Activated CD4-positive, alpha-beta T cell treated with anti-CD3 and anti-CD28 coated beads for 36 hours (primary cell): ENCODE measurements at regions not wholly inside any gene's neighbourhood (a gene's known extent, or its start where the extent isn't known, plus 50 kb on each side); places are given as distances from the start of the nearest gene placed in this dataset.
A peak's percentile ranks its signal among the peaks of the same experiment; 100 is the strongest.

Experiments
- ATAC-seq: fragments of 200-7000 bp; cut with Tn5 transposase; one replicate; pipeline ENCODE4 v1.10.0; 2021; ENCODE audit warnings: mild to moderate bottlenecking, moderate library complexity
- CTCF ChIA-PET: fragments of 350-600 bp; sonication (Branson Sonifier 250); formaldehyde crosslinking; loops from one replicate; lab custom pipeline; 2021; ENCODE audit warnings: antibody characterized with exemption; lab: Charles Lee
- POLR2A ChIA-PET: fragments of 350-600 bp; sonication (Branson Sonifier 250); formaldehyde crosslinking; loops from one replicate; lab custom pipeline; 2021; ENCODE audit warnings: antibody characterized with exemption, inconsistent platforms; lab: Charles Lee
- DNase-seq: peaks from one replicate; pipeline ENCODE4 v3.0.0-alpha.2; 2020
- H3K27ac Mint-ChIP-seq: one replicate; pipeline ENCODE4 v1.8.0; 2021; ENCODE audit warnings: mixed read lengths
- H3K27me3 Mint-ChIP-seq: one replicate; pipeline ENCODE4 v1.8.0; 2021; ENCODE audit warnings: mixed read lengths
- H3K36me3 Mint-ChIP-seq: one replicate; pipeline ENCODE4 v1.8.0; 2021; ENCODE audit warnings: low read depth, mixed read lengths
- H3K4me1 Mint-ChIP-seq: one replicate; pipeline ENCODE4 v1.8.0; 2021; ENCODE audit warnings: mixed read lengths
- H3K4me3 Mint-ChIP-seq: one replicate; pipeline ENCODE4 v1.8.0; 2021; ENCODE audit warnings: mild to moderate bottlenecking, moderate library complexity, mixed read lengths
- H3K9me3 Mint-ChIP-seq: one replicate; pipeline ENCODE4 v1.8.0; 2021; ENCODE audit warnings: low read depth, mixed read lengths
- intact Hi-C, 2 experiments: fragments of 100-400 bp; cut with DNase I in 1 of 2; cut with micrococcal nuclease in 1 of 2; formaldehyde crosslinking; loops; one replicate each; pipeline versions ENCODE4 v1.14.2 to v1.15.1; 2022 to 2024; cut with DNase I, micrococcal nuclease

DNA sequence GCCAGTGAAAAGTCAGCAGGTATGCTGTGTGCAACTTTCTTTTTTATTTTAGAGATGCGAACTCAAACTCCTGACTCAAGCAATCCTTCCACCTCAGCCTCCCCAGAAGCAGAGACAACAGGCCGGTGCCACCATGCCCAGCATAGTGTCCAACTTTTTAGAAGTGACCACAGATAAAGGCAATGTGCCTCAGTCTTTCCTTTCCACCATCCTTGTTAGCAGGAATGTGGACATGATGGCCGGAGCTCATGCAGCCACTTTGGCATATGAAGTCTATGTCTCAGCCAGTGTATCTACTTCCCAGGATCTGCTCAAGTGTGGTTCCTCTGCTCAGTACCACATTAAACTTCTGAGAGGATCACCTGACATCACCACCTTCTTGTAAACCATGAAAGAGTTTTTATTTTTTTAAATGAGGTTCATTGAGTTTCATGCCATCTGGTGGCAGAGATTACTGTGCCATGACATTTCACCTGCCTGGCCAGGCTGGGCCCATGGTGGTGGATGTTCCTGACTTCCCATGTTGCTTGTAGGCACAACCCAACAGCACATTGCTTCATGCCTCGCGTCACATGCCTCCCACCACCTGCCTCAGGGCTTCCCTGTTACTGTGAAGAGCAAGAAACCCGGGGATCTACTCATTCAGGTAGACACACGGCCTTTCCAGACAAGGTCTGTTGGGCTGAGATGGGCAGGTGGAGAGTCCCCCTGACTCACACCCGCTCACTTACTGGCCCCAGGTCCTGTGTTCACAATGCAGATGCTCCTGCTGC lies 216.5 kb downstream of the LY86 start:
- CTCF ChIA-PET, result interaction anchor here (0.6 kb wide), 1 partner anchor 412 kb away, joined by 3 read pairs; no protein-coding TSS in a partner anchor
- POLR2A ChIA-PET, result no interaction called here
- Mint-ChIP-seq H3K36me3 (no peaks in the 10 kb centered on the region), H3K9me3 (no peaks in the 10 kb centered on the region), H3K4me1 (peaks cover 17% of the 10 kb centered on the region), H3K27ac (no peak overlapping the region), H3K27me3 (peaks cover 5% of the 10 kb centered on the region), H3K4me3 (no peak overlapping the region)
- DNase-seq, result no peak
- ATAC-seq, result no peak
- intact Hi-C loops, result no loop called here

DNA sequence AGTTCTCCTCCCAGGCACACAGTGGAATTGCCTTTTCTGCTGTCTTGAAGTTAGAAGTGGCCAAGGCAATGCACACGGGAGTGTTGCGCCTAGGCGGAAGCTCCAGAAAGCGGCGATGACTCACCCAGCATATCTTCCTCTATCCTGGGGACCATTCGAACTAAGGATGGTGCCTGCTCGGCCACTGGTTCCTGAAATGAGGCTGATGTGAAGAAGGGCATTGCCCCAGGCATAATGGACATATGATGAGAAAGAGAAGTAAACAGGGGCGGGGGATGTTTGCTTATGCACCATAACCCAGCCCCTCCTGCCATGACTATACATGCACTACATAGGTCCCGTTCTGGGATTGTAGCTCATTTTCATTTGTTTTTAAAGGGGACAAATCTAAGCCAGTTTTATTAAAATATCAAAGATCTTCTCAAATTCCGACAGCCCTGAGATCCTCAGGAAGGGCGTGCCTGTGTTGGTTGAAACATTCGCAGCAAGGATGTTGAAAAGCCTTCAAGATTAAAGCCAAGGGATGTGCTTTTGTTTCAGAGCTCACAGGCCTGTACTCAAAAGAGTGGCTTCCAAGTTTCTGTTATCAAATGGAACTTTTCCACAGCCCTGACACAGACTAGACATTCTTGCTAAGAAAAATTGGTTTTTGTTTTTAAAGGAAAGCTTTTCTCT lies 218.5 kb downstream of the LY86 start:
- ChIA-PET POLR2A (no interaction called here), CTCF (interaction anchor here (0.7 kb wide), 1 partner anchor 165 kb away, joined by 3 read pairs; no protein-coding TSS in a partner anchor)
- H3K27ac Mint-ChIP-seq, result no peak overlapping the region
- intact Hi-C loops, result no loop called here
- no peak overlapping the region for H3K4me3 Mint-ChIP-seq
- no peaks in the 10 kb centered on the region for H3K9me3 Mint-ChIP-seq
- no peak for DNase-seq
- H3K27me3 Mint-ChIP-seq, result peaks cover 5% of the 10 kb centered on the region
- peaks cover 22% of the 10 kb centered on the region for H3K4me1 Mint-ChIP-seq
- no peaks in the 10 kb centered on the region for H3K36me3 Mint-ChIP-seq
- ATAC-seq, result no peak

DNA sequence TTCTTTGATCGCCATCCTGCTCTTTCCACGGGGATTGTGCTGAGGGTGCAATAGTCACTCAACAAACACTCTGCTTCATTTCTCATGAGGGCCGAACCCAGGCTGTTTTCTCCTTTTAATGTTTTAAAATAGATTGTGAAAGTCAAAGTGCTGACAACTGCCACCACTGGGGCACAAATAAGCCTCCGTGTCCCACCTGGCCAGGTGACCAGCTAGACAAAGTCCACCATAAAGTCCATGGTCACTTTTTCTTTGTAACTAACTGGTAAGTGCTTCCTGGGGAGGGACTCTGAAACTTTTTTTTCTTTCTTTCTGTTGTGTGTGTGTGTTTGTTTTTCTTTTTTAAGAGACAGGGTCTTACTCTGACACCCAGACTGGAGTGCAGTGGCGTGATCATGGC lies 219.8 kb downstream of the LY86 start:
- Mint-ChIP-seq H3K4me1 (peaks cover 23% of the 10 kb centered on the region), H3K4me3 (no peak overlapping the region), H3K27me3 (peaks cover 5% of the 10 kb centered on the region), H3K9me3 (no peaks in the 10 kb centered on the region), H3K36me3 (no peaks in the 10 kb centered on the region), H3K27ac (no peak overlapping the region)
- POLR2A ChIA-PET, result no interaction called here
- intact Hi-C loops, result no loop called here
- CTCF ChIA-PET, result interaction anchor here (1.1 to 1.3 kb wide), 4 partner anchors 15 to 430 kb away, joined by 3 to 4 read pairs (median 4); no protein-coding TSS in a partner anchor
- DNase-seq (no peak), ATAC-seq (no peak)

DNA sequence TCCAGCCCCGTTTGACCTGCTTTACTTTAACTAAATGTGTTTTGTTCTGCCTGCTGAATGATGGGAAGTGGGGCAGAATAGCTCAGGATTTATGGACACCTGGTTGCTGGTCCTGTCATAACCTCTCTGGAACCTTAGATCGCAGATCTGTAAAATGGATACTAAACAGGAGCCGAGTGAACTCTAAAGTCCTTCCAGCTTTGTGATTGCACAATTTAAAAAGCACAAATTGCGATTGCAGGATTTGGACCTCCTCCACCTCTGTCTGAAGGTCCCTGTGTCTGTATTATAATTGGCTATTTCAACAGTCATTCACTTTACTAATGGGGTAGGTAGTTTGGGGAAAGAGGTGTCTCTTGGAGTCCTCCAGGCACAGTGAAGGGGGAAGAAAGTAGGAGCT lies 220.4 kb downstream of the LY86 start:
- ChIA-PET POLR2A (no interaction called here), CTCF (interaction anchor here (0.9 to 1.3 kb wide), 6 partner anchors 16 to 429 kb away, joined by 3 to 4 read pairs (median 3); no protein-coding TSS in a partner anchor)
- H3K9me3 Mint-ChIP-seq, result no peaks in the 10 kb centered on the region
- peaks cover 17% of the 10 kb centered on the region for H3K4me1 Mint-ChIP-seq
- H3K4me3 Mint-ChIP-seq, result no peak overlapping the region
- H3K36me3 Mint-ChIP-seq, result no peaks in the 10 kb centered on the region
- intact Hi-C loops, result no loop called here
- peaks cover 5% of the 10 kb centered on the region for H3K27me3 Mint-ChIP-seq
- no peak overlapping the region for H3K27ac Mint-ChIP-seq
- ATAC-seq (no peak), DNase-seq (no peak)

DNA sequence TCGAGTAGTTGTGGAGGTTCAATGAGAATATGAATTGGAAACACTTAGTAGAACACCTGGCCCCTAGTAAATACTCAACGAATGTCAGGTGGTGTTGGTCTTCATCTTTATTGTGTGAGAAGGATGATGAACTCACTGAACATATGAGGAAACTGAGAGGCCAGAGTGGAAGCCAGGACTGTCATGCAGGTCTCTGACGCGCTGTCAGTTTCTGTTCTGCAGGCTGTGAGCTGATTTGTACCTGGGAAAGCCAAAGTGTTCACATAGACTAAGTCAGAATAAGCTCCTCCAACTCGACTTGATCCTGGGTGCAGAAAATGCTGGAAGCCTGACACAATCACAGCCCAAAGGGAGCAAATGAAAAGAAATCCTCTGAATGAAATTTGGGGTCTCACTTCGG lies 222.2 kb downstream of the LY86 start:
- ChIA-PET POLR2A (no interaction called here), CTCF (interaction anchor here (1.0 kb wide), 1 partner anchor 11 kb away, joined by 3 read pairs; no protein-coding TSS in a partner anchor)

DNA sequence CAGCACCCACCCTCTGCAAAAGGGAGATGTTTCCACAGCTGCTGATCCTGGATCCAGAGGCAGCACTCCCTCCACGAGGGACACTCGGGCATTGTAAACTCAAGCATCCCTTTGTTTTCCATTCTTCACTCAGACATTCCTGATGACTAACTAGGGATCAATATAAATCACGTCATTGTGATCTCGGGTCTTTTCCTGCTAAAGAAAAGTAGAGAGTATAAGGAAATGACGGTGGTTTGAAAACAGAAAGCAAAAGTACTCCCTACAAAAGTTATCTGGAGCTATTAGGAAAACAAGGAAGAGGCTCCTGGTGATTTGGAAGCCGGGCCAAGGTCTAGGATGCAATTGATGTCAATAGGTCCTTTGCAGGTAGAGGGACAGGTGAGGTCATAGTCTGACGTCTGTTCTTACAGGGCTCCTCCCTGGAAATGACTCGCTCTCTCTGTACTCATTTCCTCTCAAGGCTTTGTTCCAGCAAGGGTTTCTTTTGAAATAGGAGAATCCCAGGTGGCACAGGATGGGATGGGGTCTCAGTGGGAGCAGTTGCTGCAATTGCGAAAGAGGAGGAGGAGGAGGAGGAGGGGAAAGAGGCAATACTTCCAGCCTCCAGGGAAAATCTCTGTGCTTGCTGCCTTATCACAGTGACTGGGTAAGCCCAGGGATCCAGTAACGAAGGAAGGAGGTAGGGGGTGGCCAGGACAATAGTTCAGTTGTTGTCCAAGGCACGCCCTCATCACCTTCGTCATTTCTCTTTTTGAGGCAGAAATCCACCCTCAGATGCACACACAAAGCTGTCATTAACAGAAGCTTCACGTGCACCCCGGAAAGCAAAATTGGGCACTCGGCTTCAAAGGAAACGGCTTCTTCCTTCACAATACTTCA lies 222.8 kb downstream of the LY86 start:
- Mint-ChIP-seq H3K36me3 (no peaks in the 10 kb centered on the region), H3K27me3 (peaks cover 4% of the 10 kb centered on the region), H3K27ac (peak overlapping the region; percentile 16), H3K4me1 (peaks cover 16% of the 10 kb centered on the region), H3K9me3 (no peaks in the 10 kb centered on the region), H3K4me3 (peak overlapping the region; percentile 59)
- ChIA-PET CTCF (interaction anchor here (0.9 to 1.0 kb wide), 2 partner anchors 10 to 432 kb away, joined by 3 read pairs; no protein-coding TSS in a partner anchor), POLR2A (interaction anchor here (0.6 kb wide), 1 partner anchor 267 kb away, joined by 6 read pairs; no protein-coding TSS in a partner anchor)
- DNase-seq, result peak; percentile 49
- ATAC-seq, result peak; percentile 80
- intact Hi-C loops, result loop anchor here in 1 of 2 experiments (5.0 kb wide), 1 partner anchor 106 kb away; no protein-coding TSS in a partner anchor

More for the DNA sequence above, 222.2 kb downstream of the LY86 start:
- Mint-ChIP-seq H3K4me3 (peak overlapping the region; percentile 59), H3K9me3 (no peaks in the 10 kb centered on the region), H3K4me1 (peaks cover 16% of the 10 kb centered on the region), H3K27me3 (peaks cover 5% of the 10 kb centered on the region), H3K36me3 (no peaks in the 10 kb centered on the region), H3K27ac (no peak overlapping the region)
- ATAC-seq (peak; percentile 76), DNase-seq (peak; percentile 46)
- intact Hi-C loops, result loop anchor here in 1 of 2 experiments (5.0 kb wide), 1 partner anchor 107 kb away; no protein-coding TSS in a partner anchor

DNA sequence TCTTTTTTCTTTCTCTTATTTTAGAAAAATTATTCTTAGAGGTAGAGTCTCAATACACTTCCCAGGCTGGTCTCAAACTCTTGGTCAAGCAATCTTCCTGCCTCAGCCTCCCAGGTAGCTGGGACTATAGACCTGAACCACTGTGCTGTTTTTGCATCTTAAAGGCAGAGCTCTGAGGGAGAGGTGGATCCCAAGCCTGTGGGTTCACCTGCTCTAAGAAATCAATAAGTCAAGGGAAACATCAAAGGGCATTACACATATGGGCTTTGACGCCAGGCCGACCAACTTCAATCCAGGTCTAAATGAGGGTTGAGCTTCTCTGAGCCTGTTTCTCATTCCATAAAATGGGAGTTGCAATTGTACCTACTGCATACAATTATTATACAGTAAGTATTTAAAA lies 223.9 kb downstream of the LY86 start:
- Mint-ChIP-seq H3K27me3 (peaks cover 3% of the 10 kb centered on the region), H3K4me3 (no peak overlapping the region), H3K4me1 (peaks cover 16% of the 10 kb centered on the region), H3K27ac (no peak overlapping the region), H3K36me3 (no peaks in the 10 kb centered on the region), H3K9me3 (no peaks in the 10 kb centered on the region)
- ATAC-seq (no peak), DNase-seq (no peak)
- ChIA-PET CTCF (no interaction called here), POLR2A (no interaction called here)
- intact Hi-C loops, result loop anchor here in 1 of 2 experiments (5.0 kb wide), 1 partner anchor 105 kb away; no protein-coding TSS in a partner anchor

DNA sequence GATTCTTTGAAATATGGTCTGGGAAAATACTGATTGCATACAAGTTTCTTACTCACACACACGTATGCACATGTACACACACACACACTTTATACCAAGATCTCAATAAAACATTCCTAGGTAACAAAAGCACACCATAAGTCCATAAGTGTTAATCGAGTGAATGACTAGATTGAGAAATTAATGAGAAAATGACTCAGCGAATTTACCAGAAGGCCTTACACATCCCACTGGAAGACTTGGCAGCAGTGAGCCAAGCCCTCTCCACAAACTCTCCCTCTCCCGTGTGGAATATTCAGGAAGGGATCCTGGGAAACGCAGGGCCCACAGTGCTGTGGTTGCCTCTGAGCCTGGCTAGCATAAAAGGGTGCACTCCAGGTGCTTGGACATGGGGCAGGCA lies 227.2 kb downstream of the LY86 start:
- no peak overlapping the region for H3K4me3 Mint-ChIP-seq
- intact Hi-C loops, result no loop called here
- H3K36me3 Mint-ChIP-seq, result no peaks in the 10 kb centered on the region
- POLR2A ChIA-PET, result no interaction called here
- ATAC-seq (no peak), DNase-seq (no peak)
- CTCF ChIA-PET, result no interaction called here
- peaks cover 2% of the 10 kb centered on the region for H3K27me3 Mint-ChIP-seq
- H3K27ac Mint-ChIP-seq, result no peak overlapping the region
- H3K4me1 Mint-ChIP-seq, result peaks cover 12% of the 10 kb centered on the region
- no peaks in the 10 kb centered on the region for H3K9me3 Mint-ChIP-seq

DNA sequence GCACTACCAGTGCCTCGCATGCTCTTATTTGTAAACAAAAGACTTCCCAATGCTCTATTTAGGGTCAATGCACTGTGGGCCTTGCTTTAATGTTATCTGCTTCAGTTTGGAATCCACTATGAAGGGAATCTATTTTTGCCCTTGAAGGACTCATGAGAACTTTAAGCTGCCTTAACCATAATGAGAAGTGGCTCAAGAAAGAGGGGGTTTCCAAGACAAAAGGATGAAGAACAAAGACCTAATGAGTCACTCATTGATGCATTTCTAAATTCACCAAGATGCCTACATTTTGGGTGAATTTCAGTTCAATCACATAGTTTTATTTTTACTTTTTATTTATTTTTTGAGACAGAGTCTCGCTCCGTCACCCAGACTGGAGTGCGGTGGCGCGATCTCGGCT lies 228.2 kb downstream of the LY86 start:
- POLR2A ChIA-PET, result no interaction called here
- DNase-seq, result no peak
- Mint-ChIP-seq H3K4me1 (peaks cover 3% of the 10 kb centered on the region), H3K9me3 (no peaks in the 10 kb centered on the region), H3K27ac (no peak overlapping the region), H3K36me3 (no peaks in the 10 kb centered on the region), H3K4me3 (no peak overlapping the region), H3K27me3 (peaks cover 2% of the 10 kb centered on the region)
- no peak for ATAC-seq
- intact Hi-C loops, result no loop called here
- CTCF ChIA-PET, result no interaction called here

DNA sequence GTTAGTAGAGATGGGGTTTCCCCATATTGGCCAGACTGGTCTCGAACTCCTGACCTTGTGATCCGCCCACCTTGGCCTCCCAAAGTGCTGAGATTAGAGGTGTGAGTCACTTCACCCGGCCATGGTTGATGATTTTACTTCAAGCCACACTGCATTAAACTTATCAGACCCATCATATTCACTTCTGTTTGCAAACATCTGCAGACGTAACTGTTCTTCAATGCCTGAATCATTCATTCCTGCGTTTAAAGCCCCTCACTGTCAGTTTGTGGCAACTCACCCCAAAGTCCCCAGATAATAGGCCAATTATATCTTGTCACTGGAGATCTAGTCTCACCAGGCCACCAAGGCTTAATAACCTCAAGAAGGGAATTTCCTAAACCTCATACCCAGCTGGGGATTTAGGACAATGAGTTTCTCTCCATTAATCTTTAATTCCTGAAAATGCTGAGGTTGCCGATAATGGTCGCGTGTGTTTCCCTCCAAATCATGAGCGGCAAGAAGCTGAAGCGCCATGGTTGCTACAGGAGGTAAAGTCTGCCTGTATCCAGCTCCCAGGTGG lies 229.6 kb downstream of the LY86 start:
- H3K36me3 Mint-ChIP-seq, result no peaks in the 10 kb centered on the region
- ChIA-PET CTCF (no interaction called here), POLR2A (no interaction called here)
- H3K27me3 Mint-ChIP-seq, result peaks cover 2% of the 10 kb centered on the region
- intact Hi-C loops, result no loop called here
- no peak overlapping the region for H3K4me3 Mint-ChIP-seq
- H3K27ac Mint-ChIP-seq, result no peak overlapping the region
- ATAC-seq, result no peak
- H3K9me3 Mint-ChIP-seq, result no peaks in the 10 kb centered on the region
- H3K4me1 Mint-ChIP-seq, result no peaks in the 10 kb centered on the region
- no peak for DNase-seq
